ENCODE measurements at regions not wholly inside any gene's neighbourhood (a gene's known extent, or its start where the extent isn't known, plus 50 kb on each side); places are given as distances from the start of the nearest gene placed in this dataset.

GRCh38 chr10:120746001-120746777 is 105.0 kb upstream of the WDR11 start:
- Histone ChIP-seq H3K4me1 (ENCODE audit: low read length) (no peaks in the 10 kb centered on the region), H3K27ac (ENCODE audit: low read length) (no peak overlapping the region), H3K9me3 (replicated peaks; ENCODE audit: insufficient read depth, low read length) (no peaks in the 10 kb centered on the region), H2AFZ (ENCODE audit: low read length) (no peak overlapping the region), H3K9me2 (replicated peaks; ENCODE audit: insufficient read depth, low read length) (no peaks in the 10 kb centered on the region), H3K27me3 (replicated peaks; ENCODE audit: insufficient read depth, low read length) (no peaks in the 10 kb centered on the region), H3K4me3 (ENCODE audit: low read length) (no peak overlapping the region), H3F3A (ENCODE audit: insufficient read depth, low read length) (no peaks in the 10 kb centered on the region), H3K4me2 (ENCODE audit: low read depth, low read length) (no peak overlapping the region), H4K20me1 (ENCODE audit: insufficient read depth, low read length) (no peaks in the 10 kb centered on the region), H3K9ac (ENCODE audit: low read length) (no peak overlapping the region), H3K79me2 (ENCODE audit: low read length) (no peaks in the 10 kb centered on the region), H3K36me3 (replicated peaks; ENCODE audit: insufficient read depth, low read length) (no peaks in the 10 kb centered on the region)
- DNase-seq: no peak
- TF ChIP-seq EZH2phosphoT487 (IDR thresholded peaks at IDR 0.05; ENCODE audit: low read length): no peak
- no peak for TF ChIP-seq EZH2 (optimal IDR thresholded peaks at IDR 0.05; ENCODE audit: low read depth, low read length)
- TF ChIP-seq CTCF (IDR thresholded peaks at IDR 0.05; ENCODE audit: low read length): no peak

- Histone ChIP-seq H3K9me2 (replicated peaks; ENCODE audit: insufficient read depth, low read length) (no peaks in the 10 kb centered on the region), H4K20me1 (ENCODE audit: insufficient read depth, low read length) (no peaks in the 10 kb centered on the region), H3K4me1 (ENCODE audit: low read length) (no peaks in the 10 kb centered on the region), H3K27ac (ENCODE audit: low read length) (no peak overlapping the region), H3K27me3 (replicated peaks; ENCODE audit: insufficient read depth, low read length) (no peaks in the 10 kb centered on the region), H3K9ac (ENCODE audit: low read length) (no peak overlapping the region), H3K4me2 (ENCODE audit: low read depth, low read length) (no peak overlapping the region), H3K36me3 (replicated peaks; ENCODE audit: insufficient read depth, low read length) (no peaks in the 10 kb centered on the region), H2AFZ (ENCODE audit: low read length) (no peak overlapping the region), H3K9me3 (replicated peaks; ENCODE audit: insufficient read depth, low read length) (no peaks in the 10 kb centered on the region), H3K4me3 (ENCODE audit: low read length) (no peak overlapping the region), H3K79me2 (ENCODE audit: low read length) (no peaks in the 10 kb centered on the region), H3F3A (ENCODE audit: insufficient read depth, low read length) (no peaks in the 10 kb centered on the region)
- no peak for DNase-seq
- TF ChIP-seq EZH2phosphoT487 (IDR thresholded peaks at IDR 0.05; ENCODE audit: low read length): no peak
- no peak for TF ChIP-seq EZH2 (optimal IDR thresholded peaks at IDR 0.05; ENCODE audit: low read depth, low read length)
- no peak for TF ChIP-seq CTCF (IDR thresholded peaks at IDR 0.05; ENCODE audit: low read length)
Observed at GRCh38 chr10:120748519-120748918, 102.6 kb upstream of the WDR11 start.

- no peaks in the 10 kb centered on the region for H3F3A ChIP-seq (ENCODE audit: insufficient read depth, low read length)
- no peak overlapping the region for H3K27ac ChIP-seq (ENCODE audit: low read length)
- DNase-seq: no peak
- H3K79me2 ChIP-seq (ENCODE audit: low read length): no peaks in the 10 kb centered on the region
- H3K9me3 ChIP-seq (replicated peaks; ENCODE audit: insufficient read depth, low read length): no peaks in the 10 kb centered on the region
- H4K20me1 ChIP-seq (ENCODE audit: insufficient read depth, low read length): no peaks in the 10 kb centered on the region
- no peak overlapping the region for H3K4me2 ChIP-seq (ENCODE audit: low read depth, low read length)
- H3K9ac ChIP-seq (ENCODE audit: low read length): no peak overlapping the region
- no peaks in the 10 kb centered on the region for H3K36me3 ChIP-seq (replicated peaks; ENCODE audit: insufficient read depth, low read length)
- no peaks in the 10 kb centered on the region for H3K27me3 ChIP-seq (replicated peaks; ENCODE audit: insufficient read depth, low read length)
- no peaks in the 10 kb centered on the region for H3K4me1 ChIP-seq (ENCODE audit: low read length)
- no peak overlapping the region for H3K4me3 ChIP-seq (ENCODE audit: low read length)
- TF ChIP-seq EZH2 (optimal IDR thresholded peaks at IDR 0.05; ENCODE audit: low read depth, low read length) (no peak), CTCF (IDR thresholded peaks at IDR 0.05; ENCODE audit: low read length) (no peak), EZH2phosphoT487 (IDR thresholded peaks at IDR 0.05; ENCODE audit: low read length) (no peak)
- H3K9me2 ChIP-seq (replicated peaks; ENCODE audit: insufficient read depth, low read length): no peaks in the 10 kb centered on the region
- H2AFZ ChIP-seq (ENCODE audit: low read length): no peak overlapping the region
Observed at GRCh38 chr10:120749072-120749471, 102.1 kb upstream of the WDR11 start.
